ENCODE measurements at regions not wholly inside any gene's neighbourhood (a gene's known extent, or its start where the extent isn't known, plus 50 kb on each side); places are given as distances from the start of the nearest gene placed in this dataset.

- Histone ChIP-seq H3K4me1 (no peaks in the 10 kb centered on the region), H3K4me3 (no peak overlapping the region)
- 89% methylated on average over 6 of the region's 6 CpGs for WGBS
Measured at GRCh38 chr16:27736431-27736830, 186.5 kb downstream of the KATNIP start.

GRCh38 chr16:27737513-27737912 is 187.6 kb downstream of the KATNIP start:
- Histone ChIP-seq H3K4me1 (no peaks in the 10 kb centered on the region), H3K27me3 (no peaks in the 10 kb centered on the region), H3K9me3 (no peaks in the 10 kb centered on the region), H3K4me3 (no peak overlapping the region), H3K36me3 (peaks cover 4 to 50% (median 29%) of the 10 kb centered on the region in 4 donors), H3K27ac (replicated peaks in 1 of 4) (no peak overlapping the region)
- intact Hi-C loops (cut with DNase I) = no loop called here
- no peak for DNase-seq (ENCODE audit: extremely low spot score)
- TF ChIP-seq EP300 (IDR thresholded peaks at IDR 0.05) (no peak), CTCF (IDR thresholded peaks at IDR 0.05) (no peak), POLR2AphosphoS5 (IDR thresholded peaks at IDR 0.05) (no peak), POLR2A (IDR thresholded peaks at IDR 0.05; ENCODE audit: low read depth) (no peak)
- WGBS = 88% methylated on average over 10 of the region's 11 CpGs

More at GRCh38 chr16:27736431-27736830, 186.5 kb downstream of the KATNIP start:
- H3K27ac ChIP-seq (replicated peaks in 1 of 4) = no peak overlapping the region
- H3K36me3 ChIP-seq = peaks cover 4 to 48% (median 26%) of the 10 kb centered on the region in 4 donors
- H3K9me3 ChIP-seq = no peaks in the 10 kb centered on the region
- no peak for TF ChIP-seq EP300 (IDR thresholded peaks at IDR 0.05)
- no peak for TF ChIP-seq CTCF (IDR thresholded peaks at IDR 0.05)
- no peak for TF ChIP-seq POLR2A (IDR thresholded peaks at IDR 0.05; ENCODE audit: low read depth)
- TF ChIP-seq POLR2AphosphoS5 (IDR thresholded peaks at IDR 0.05) = no peak
- H3K27me3 ChIP-seq = no peaks in the 10 kb centered on the region
- no peak for DNase-seq (ENCODE audit: extremely low spot score)
- intact Hi-C loops (cut with DNase I) = no loop called here

Small RNAs in the stretch of these regions (small RNA-seq; reads per million reads assigned to genes)
- 0 reads per million in 3 donors for gene RF00019

All from esophagus muscularis mucosa (tissue), 4 donors.